ENCODE measurements at regions not wholly inside any gene's neighbourhood (a gene's known extent, or its start where the extent isn't known, plus 50 kb on each side); places are given as distances from the start of the nearest gene placed in this dataset.

DNA sequence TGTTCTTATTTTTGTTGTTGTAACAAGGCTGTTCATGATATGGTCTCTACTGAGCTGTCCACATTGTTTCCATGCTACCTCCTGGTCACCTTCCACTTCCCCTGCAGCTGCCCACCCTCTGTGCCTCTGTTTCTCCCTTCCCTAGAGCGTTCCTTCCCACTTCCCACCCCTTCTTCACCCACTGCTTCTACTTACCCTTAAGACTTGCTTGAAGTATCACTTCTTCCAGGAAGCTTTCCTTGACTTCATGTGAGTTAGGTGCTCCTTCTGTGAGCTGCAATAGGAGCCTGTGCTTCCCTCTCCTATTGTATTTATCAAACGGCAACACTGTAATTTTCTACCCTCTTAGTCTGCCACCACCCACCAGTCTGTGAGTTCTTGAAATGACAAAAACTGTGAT lies 286.8 kb upstream of the AMIGO2 start (continued):
- TF ChIP-seq, protein P1, sequence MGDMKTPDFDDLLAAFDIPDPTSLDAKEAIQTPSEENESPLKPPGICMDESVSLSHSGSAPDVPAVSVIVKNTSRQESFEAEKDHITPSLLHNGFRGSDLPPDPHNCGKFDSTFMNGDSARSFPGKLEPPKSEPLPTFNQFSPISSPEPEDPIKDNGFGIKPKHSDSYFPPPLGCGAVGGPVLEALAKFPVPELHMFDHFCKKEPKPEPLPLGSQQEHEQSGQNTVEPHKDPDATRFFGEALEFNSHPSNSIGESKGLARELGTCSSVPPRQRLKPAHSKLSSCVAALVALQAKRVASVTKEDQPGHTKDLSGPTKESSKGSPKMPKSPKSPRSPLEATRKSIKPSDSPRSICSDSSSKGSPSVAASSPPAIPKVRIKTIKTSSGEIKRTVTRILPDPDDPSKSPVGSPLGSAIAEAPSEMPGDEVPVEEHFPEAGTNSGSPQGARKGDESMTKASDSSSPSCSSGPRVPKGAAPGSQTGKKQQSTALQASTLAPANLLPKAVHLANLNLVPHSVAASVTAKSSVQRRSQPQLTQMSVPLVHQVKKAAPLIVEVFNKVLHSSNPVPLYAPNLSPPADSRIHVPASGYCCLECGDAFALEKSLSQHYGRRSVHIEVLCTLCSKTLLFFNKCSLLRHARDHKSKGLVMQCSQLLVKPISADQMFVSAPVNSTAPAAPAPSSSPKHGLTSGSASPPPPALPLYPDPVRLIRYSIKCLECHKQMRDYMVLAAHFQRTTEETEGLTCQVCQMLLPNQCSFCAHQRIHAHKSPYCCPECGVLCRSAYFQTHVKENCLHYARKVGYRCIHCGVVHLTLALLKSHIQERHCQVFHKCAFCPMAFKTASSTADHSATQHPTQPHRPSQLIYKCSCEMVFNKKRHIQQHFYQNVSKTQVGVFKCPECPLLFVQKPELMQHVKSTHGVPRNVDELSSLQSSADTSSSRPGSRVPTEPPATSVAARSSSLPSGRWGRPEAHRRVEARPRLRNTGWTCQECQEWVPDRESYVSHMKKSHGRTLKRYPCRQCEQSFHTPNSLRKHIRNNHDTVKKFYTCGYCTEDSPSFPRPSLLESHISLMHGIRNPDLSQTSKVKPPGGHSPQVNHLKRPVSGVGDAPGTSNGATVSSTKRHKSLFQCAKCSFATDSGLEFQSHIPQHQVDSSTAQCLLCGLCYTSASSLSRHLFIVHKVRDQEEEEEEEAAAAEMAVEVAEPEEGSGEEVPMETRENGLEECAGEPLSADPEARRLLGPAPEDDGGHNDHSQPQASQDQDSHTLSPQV (IDR thresholded peaks at IDR 0.05): no peak
- TF ChIP-seq SREBF1 (IDR thresholded peaks at IDR 0.05; ENCODE audit: low read length) (no peak), NR2C2 (IDR thresholded peaks at IDR 0.05; ENCODE audit: borderline replicate concordance, control insufficient read depth, insufficient read length, low read depth) (no peak), CREM (IDR thresholded peaks at IDR 0.05; ENCODE audit: low read depth) (no peak), NRF1 (conservative IDR thresholded peaks at IDR 0.05; ENCODE audit: low read depth, low read length) (no peak), CHD2 (IDR thresholded peaks at IDR 0.05; ENCODE audit: borderline replicate concordance, low read depth, low read length) (no peak), BACH1 (IDR thresholded peaks at IDR 0.05; ENCODE audit: borderline replicate concordance) (no peak), STAT3 (IDR thresholded peaks at IDR 0.05; ENCODE audit: low read depth, low read length) (no peak), LARP7 (IDR thresholded peaks at IDR 0.05) (no peak), HCFC1 (IDR thresholded peaks at IDR 0.05; ENCODE audit: low read length) (no peak), GATAD2B (conservative IDR thresholded peaks at IDR 0.05; ENCODE audit: low read depth) (no peak)
- TF ChIP-seq, protein P2, sequence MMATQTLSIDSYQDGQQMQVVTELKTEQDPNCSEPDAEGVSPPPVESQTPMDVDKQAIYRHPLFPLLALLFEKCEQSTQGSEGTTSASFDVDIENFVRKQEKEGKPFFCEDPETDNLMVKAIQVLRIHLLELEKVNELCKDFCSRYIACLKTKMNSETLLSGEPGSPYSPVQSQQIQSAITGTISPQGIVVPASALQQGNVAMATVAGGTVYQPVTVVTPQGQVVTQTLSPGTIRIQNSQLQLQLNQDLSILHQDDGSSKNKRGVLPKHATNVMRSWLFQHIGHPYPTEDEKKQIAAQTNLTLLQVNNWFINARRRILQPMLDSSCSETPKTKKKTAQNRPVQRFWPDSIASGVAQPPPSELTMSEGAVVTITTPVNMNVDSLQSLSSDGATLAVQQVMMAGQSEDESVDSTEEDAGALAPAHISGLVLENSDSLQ (IDR thresholded peaks at IDR 0.05): no peak

All from GM12878 (cell line).